GM18907 (cell line): ENCODE measurements at regions not wholly inside any gene's neighbourhood (a gene's known extent, or its start where the extent isn't known, plus 50 kb on each side); places are given as distances from the start of the nearest gene placed in this dataset.
"Not testable (repeated sequence)": the region's sequence is repeated elsewhere in the genome, so short reads cannot be mapped to it uniquely, and the experiment has no call there.

Experiments used
- ATAC-seq: cut with Tn5 transposase; IDR thresholded peaks from one replicate; pipeline ENCODE4 v1.9.1; 2021; ENCODE audit warnings: mild to moderate bottlenecking, moderate library complexity; ENCODE audit not compliant: unreplicated experiment

DNA sequence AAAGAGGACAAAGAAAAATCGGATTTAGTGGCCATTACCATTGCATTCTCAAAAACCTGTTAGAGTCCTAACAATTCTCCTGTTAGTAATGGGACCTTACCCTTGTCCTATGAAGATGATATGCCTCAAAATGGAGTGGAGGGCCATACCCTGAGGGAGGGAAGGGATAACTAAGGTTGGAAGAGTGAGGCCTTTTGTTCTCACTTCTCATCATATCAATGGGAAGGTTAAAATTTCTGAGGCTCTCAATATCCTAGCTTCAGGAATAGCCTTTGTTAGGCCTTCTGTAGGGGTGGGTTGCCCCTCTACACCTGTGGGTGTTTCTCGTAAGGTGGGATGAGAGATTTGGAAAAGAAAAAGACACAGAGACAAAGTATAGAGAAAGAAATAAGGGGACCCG, 109.4 kb upstream of the SGIP1 start:
- not testable (repeated sequence) for ATAC-seq

DNA sequence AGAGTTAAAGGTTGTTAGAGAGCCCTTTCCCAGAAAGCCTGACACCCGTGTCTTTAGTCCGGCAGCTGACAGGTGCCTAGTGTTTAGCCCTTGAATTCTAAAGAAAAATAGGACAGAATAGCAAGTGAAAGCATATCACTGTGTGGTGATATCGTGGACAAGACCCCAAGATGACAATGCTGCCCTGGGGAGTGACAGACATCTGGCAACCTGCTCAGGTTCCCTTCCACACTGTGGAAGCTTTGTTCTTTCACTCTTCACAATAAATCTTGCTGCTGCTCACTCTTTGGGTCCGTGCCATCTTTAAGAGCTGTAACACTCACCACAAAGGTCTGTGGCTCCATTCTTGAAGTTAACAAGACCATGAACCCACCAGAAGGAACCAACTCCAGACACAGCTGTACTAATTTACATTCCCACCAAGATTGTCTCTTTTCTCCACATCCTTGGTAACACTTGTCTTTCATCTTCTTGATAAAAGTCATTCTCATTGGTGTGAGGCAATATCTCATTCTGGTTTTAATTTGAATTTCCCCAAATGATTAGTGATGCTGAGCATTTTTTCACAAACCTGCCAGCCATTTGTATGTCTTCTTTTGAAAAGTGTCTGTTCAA, 107.6 kb upstream of the SGIP1 start:
- ATAC-seq = peak; percentile 60

- ATAC-seq = not testable (repeated sequence)
Measured at GRCh38 chr1:66430815-66431214, 103.1 kb upstream of the SGIP1 start.

DNA sequence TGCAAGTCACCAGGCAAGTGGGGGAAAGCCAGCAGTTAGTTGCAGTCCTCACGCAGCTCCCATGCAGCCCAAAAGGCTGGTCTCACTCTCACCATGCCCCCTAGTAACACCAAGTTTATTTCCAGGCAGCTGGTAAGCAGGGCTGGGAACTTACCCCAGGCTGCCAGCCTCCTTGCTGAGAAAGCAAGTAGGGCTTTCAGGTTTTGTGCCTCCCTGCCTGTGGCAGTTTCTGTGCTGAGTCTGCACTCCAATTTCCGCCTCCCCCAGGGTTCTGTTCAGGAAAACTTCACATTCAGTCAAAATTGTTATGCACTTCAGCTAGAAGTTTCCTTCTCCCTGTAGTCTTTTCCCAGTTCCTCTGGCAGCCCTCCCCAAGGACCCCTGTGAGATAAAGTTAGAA, 102.0 kb upstream of the SGIP1 start:
- ATAC-seq = no peak

- no peak for ATAC-seq
Measured at GRCh38 chr1:66433611-66434010, 100.3 kb upstream of the SGIP1 start.

- ATAC-seq = no peak
Measured at GRCh38 chr1:66434096-66434495, 99.9 kb upstream of the SGIP1 start.

GRCh38 chr1:66435541-66435940, 98.4 kb upstream of the SGIP1 start:
- no peak for ATAC-seq

DNA sequence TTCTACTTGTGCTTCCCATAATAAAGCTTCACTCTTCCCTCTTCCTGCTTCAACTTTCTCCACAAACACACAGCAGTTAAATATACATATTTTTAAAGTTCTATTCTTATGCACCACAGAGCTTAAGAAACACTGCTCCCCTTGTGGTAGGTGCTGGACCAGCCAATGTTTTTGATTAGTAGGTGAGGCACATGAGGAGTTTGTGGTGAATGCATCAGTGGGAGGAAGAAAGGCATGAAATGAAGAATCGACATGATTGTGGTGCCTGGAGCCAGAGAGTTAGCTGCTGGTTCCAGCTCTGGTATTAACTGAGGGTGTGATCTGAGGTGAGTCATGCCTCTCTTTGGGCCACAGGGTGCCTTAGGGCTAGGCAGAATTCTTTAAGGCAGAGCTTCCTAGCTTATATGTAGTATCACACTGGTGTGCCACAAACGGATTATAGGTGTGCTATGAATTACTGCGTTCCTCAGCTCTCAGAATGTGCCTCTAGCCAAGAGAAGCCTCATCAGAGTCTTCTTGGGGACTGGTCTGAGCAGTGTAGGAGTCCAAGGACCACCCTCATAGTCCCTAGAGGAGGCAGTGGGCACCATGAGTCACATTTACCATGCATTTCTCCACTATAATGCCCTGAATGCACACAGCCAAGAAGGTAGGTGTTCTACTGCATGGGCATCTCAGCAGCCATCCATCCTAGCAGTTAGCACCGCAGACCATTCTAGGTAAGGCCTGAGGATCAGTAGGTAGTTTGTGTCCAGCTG, 97.4 kb upstream of the SGIP1 start:
- peak; percentile 69 for ATAC-seq

GRCh38 chr1:66437136-66437401, 96.9 kb upstream of the SGIP1 start:
- ATAC-seq = peak; percentile 4

DNA sequence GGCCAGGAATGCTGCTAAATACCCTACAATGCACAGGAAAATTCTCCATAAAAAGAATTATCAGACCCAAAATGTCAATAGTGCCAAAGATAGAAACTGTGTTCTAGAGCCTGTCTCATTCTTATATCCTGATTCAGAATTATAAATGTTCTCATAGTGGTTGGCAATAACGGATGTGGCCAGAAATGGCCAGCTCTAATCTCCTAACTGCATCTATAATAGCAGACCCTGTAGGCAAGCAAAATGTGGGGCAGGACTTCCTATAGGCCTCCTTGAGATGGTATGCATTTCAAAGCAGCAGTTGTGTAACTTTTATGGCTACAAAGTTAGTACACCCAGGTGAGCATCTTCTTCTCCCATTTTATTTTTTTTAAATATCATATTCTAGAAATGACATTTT, 95.9 kb upstream of the SGIP1 start:
- no peak for ATAC-seq

DNA sequence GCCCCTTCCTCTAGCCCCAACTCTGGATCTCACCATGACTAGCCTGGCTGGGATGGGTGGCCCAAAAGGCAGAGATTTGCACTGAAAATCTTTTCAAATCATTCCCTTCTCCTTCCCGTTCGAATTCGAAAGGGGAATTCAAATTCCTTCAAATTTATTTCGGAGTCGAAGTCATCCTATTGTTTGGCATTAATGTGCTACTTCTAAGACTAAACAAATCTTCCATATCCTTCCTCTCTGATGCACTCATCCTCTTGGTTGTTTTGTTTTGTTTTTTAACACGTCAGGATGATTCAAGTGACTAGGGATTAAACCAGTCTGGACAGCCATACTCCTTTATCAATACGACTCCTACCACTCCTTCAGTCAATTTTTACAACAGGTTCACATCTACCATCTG, 95.5 kb upstream of the SGIP1 start:
- ATAC-seq = peak; percentile 10

DNA sequence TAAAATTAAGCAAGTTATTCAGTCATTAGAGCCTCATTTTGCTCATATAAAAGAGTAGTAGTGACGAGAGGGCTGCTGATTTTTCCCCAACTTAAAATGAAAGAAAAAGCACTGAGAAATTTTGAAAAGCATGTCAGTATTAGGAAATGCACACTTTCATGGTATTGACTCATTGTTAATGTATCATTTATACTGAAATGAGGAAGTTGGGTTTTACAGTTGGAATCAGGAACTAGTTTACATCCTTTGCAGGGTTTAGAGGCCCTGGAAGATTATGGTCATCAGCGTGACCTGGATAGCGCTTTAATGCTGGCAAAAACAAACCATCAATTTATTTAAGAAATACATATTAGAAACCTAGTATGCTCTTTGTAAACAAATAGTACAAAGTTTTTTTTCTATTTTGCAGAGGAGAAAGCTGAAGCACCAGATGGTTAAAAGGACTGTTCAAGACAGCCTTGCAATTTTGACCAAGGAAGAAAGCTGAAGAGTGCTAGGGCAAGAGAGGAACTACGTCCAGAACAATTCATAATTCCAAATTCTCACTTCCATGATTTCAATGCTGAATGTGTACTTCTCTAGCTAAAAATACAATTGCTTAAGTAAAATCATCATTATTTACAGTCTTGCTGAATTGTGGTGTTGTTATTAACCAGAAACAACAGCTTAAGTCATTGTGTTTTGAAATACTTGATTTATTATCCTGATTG, 94.8 kb upstream of the SGIP1 start:
- peak; percentile 64 for ATAC-seq

DNA sequence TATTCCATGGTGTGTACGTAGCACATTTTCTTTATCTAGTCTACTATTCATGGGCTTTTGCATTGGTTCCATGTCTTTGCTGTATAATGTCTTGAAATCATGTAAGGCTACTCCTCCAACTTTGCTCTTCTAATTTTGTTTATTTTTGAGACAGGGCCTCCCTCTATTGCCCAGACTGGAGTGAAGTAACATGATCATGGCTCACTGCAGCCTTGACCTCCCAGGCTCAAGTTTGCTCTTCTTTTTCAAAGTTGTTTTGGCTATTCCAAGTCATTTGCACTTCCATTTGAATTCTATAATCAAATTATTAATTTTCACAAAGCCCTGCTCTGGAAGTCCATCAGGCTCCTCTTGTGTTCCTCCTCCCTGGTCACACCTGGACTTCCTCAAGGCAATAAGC, 90.2 kb upstream of the SGIP1 start:
- no peak for ATAC-seq

DNA sequence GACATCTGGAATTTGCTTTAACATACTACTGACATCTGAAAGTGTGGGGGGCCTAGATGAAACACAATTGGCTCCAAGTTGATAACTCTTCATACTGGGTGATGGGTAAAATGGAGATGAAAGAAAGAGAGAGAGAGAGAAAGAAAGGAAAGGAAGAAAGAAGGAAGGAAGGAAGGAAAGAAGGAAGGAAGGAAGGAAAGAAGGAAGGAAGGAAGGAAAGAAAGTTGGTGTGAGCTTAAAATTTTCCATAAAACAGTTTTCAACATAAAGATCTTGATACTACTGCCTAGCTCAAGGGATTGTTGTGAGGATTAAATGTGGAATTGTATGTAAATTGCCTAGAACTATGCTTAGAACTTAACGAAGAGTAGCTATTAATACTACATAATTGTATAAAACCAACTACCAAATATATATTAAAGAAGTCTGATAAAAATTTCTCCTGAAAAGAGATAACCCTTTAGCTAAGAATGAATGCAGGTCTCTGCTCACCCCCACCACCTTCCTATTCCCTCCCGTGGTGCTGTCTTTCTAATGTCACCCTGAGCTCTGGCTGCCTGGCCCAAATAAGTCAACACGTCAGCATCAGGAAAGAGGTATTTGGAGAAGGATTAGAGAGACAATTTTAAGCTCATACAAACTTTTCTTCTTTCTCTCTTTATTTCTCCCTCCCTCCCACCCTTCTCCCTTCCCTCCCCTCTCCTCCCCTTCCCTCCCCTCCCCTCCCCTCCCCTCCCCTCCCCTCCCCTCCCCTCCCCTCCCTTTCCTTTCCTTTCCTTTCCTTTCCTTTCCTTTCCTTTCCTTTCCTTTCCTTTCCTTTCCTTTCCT, 89.3 kb upstream of the SGIP1 start:
- ATAC-seq = no peak

GRCh38 chr1:66445492-66446181, 88.3 kb upstream of the SGIP1 start:
- ATAC-seq = peak; percentile 81

DNA sequence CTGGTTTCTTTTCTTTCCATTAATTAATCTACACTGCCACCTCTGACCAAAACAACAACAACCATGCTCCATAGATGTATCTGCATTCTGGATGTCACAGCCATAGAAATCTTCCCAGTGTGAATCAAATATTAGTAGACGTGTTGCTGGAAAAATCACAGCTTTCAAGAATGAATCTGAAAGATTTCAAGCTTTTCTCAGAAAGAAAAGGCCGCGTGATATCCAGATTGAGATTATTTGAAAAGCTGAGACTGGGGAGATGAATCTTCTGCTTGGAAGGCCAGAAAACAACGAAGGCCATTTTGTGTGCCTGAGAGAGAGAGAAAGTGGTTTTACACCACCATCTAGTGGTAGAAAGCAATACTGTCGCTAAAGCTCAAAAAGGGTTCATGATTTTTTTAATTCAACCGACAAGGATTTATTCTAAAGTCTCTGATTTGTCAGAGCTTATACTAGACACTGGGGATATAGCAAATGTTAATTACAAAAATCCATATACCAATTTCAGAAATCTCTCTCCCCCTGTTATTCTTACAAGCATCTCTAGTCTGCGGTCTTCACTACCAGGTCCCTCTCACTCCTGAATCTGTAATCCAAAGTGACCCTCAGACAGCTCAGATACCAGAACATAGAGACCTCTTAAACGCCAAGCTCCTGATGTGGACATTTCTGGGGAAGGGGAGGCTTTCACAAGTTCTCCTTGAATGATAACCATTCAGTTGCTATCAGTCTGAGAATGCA, 87.5 kb upstream of the SGIP1 start:
- peak; percentile 47 for ATAC-seq

DNA sequence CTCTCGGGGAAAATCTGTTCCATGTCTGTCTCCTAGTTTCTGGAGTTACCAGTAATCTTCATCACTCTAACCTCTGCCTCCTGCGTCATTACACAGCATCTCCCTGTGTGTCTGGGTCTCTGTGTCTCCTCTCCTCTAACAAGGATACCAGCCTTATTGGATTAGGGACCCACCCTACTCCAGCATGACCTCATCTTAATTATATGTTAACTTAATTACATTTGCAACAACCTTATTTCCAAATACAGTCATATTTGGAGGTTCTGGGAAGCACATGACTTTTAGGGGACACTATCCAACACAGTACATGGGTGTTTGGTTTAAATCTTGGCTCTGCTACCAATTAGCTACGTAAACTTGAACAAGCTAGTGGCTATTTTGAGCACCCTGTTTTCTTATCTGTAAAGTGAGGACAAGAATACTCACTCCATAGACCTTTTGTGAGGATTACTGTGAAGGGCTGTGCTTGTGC, 83.9 kb upstream of the SGIP1 start:
- ATAC-seq = no peak

DNA sequence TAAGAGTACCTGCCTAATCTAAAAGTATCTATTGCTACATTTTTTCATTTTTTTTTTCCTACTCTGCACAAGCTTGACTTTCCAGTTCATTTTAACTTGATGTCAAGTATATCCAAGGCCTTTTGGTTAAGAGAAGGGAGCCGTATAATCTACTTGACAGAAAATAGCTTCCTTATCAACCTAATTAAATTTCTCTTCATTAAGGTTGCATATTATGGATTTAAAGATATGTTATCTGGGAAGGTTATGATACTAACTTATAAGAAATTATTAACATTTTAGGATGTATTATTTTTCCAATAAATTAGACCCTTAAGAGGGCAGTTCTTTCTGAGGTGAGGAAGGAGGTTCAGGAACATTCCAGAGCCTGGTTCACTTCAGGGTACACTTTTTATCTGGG, 83.1 kb upstream of the SGIP1 start:
- ATAC-seq = no peak

DNA sequence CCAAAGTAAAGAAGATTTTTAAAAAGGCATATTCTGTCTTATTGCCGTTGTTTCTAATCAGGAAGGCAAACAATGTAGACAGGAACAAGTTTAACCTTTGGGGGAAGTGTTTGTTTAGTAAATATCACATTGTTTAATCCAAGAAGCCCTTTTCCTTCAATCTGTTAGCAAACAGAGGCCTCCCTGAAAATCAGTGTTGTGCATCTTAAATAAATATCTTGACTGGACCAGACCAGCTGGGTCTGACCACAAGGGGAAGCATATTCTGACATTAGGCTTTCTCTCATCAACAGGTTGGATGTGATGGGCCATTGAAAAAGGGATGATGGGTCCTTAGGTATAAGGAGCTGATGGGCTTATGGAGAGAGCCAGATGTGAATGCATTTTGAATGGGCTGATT, 81.8 kb upstream of the SGIP1 start:
- no peak for ATAC-seq

DNA sequence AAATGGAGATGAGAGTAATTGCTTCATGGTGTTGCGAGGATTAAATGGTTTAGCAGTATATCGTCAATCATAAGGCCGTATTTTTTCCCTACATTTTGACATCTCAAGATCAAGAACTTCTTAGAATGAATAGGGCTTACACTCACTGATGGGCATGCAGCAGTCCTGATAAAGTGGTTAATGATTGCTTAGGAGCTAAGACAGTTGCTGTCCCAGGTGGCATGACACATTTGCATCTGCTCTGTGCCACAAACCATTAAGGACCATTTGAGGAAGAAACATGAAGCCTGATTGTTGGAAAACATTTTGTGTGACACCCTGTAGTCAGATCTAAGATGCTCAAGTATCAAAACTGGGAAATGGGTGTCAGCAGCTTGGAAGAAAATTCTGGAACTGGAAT, 81.0 kb upstream of the SGIP1 start:
- ATAC-seq = peak; percentile 95
